ENCODE measurements at regions not wholly inside any gene's neighbourhood (a gene's known extent, or its start where the extent isn't known, plus 50 kb on each side); places are given as distances from the start of the nearest gene placed in this dataset.
A peak's percentile ranks its signal among the peaks of the same experiment; 100 is the strongest.
"Not testable (repeated sequence)": the region's sequence is repeated elsewhere in the genome, so short reads cannot be mapped to it uniquely, and the experiment has no call there.

GRCh38 chr15:26073430-26074333 is 210.6 kb upstream of the ATP10A start:
- DNase-seq (ENCODE audit: low read depth): no peak

- DNase-seq (ENCODE audit: low read depth): no peak
These were observed 207.0 kb upstream of the ATP10A start for GRCh38 chr15:26070095-26070532.

GRCh38 chr15:26069231-26069641 is 206.1 kb upstream of the ATP10A start:
- DNase-seq (ENCODE audit: low read depth): no peak

- no peak for DNase-seq (ENCODE audit: low read depth)
These were observed 203.8 kb upstream of the ATP10A start for GRCh38 chr15:26066896-26067295.

- DNase-seq (ENCODE audit: low read depth): no peak
These were observed 202.6 kb upstream of the ATP10A start for GRCh38 chr15:26065723-26066122.

GRCh38 chr15:26061248-26061647 is 198.1 kb upstream of the ATP10A start:
- no peak for DNase-seq (ENCODE audit: low read depth)

GRCh38 chr15:26056766-26057165 is 193.6 kb upstream of the ATP10A start:
- DNase-seq (ENCODE audit: low read depth): not testable (repeated sequence)

GRCh38 chr15:26051761-26052675 is 188.9 kb upstream of the ATP10A start:
- peak; percentile 33 for DNase-seq (ENCODE audit: low read depth)

GRCh38 chr15:26050984-26051383 is 187.9 kb upstream of the ATP10A start:
- no peak for DNase-seq (ENCODE audit: low read depth)

GRCh38 chr15:26049900-26050657 is 187.0 kb upstream of the ATP10A start:
- DNase-seq (ENCODE audit: low read depth): no peak

GRCh38 chr15:26048669-26049068 is 185.5 kb upstream of the ATP10A start:
- no peak for DNase-seq (ENCODE audit: low read depth)

GRCh38 chr15:26045516-26045915 is 182.4 kb upstream of the ATP10A start:
- DNase-seq (ENCODE audit: low read depth): no peak

GRCh38 chr15:26043018-26043417 is 179.9 kb upstream of the ATP10A start:
- no peak for DNase-seq (ENCODE audit: low read depth)

GRCh38 chr15:26038693-26039092 is 175.6 kb upstream of the ATP10A start:
- no peak for DNase-seq (ENCODE audit: low read depth)

- no peak for DNase-seq (ENCODE audit: low read depth)
These were observed 174.2 kb upstream of the ATP10A start for GRCh38 chr15:26037369-26037768.

GRCh38 chr15:26033493-26033892 is 170.4 kb upstream of the ATP10A start:
- no peak for DNase-seq (ENCODE audit: low read depth)

- no peak for DNase-seq (ENCODE audit: low read depth)
These were observed 169.2 kb upstream of the ATP10A start for GRCh38 chr15:26032162-26032846.

GRCh38 chr15:26029586-26029985 is 166.5 kb upstream of the ATP10A start:
- not testable (repeated sequence) for DNase-seq (ENCODE audit: low read depth)

- DNase-seq (ENCODE audit: low read depth): no peak
These were observed 166.0 kb upstream of the ATP10A start for GRCh38 chr15:26029146-26029545.

- DNase-seq (ENCODE audit: low read depth): peak; percentile 11
These were observed 165.1 kb upstream of the ATP10A start for GRCh38 chr15:26028086-26028740.

GRCh38 chr15:26026671-26027070 is 163.5 kb upstream of the ATP10A start:
- not testable (repeated sequence) for DNase-seq (ENCODE audit: low read depth)

Measured in GM04504 (cell line).